HCT116 (cell line): ENCODE measurements at regions not wholly inside any gene's neighbourhood (a gene's known extent, or its start where the extent isn't known, plus 50 kb on each side); places are given as distances from the start of the nearest gene placed in this dataset.

Source experiments
- ATAC-seq: fragments of 200-7000 bp; cut with Tn5 transposase; 2 replicates; pipeline ENCODE4 v1.9.1; 2020; ENCODE audit warnings: mild to moderate bottlenecking, moderate library complexity
- BruUV-seq: library from RNA; stranded (reverse); fragments of 400-500 nt; replicated peaks from 2 replicates; lab custom pipeline; 2021; lab: Mats Ljungman, UMichigan
- CTCF ChIA-PET: fragments of 300-600 bp; sonication (Branson Sonifier 250); formaldehyde crosslinking; loops from one replicate; lab custom pipeline; 2021; ENCODE audit warnings: antibody characterized with exemption; lab: Charles Lee
- POLR2A ChIA-PET: fragments of 300-600, 350-600 bp; sonication (Branson Sonifier 250); formaldehyde crosslinking; loops from one replicate; lab custom pipeline; 2021; ENCODE audit warnings: antibody characterized with exemption; lab: Charles Lee
- RAD21 ChIA-PET, 2 experiments: fragments of 300-600 bp; sonication (Branson Sonifier 250); formaldehyde crosslinking; loops; one replicate each; lab custom pipeline; 2023; ENCODE audit warnings: low total read pairs in 2 of 2; ENCODE audit not compliant: uncharacterized antibody in 2 of 2, unreplicated experiment in 2 of 2, low non-redundant PET in 1 of 2; lab: Charles Lee
- DNase-seq: peaks from one replicate; pipeline ENCODE4 v3.0.0-alpha.2; 2010; ENCODE audit warnings: low read depth, low spot score
- H2AFZ ChIP-seq: fragments of 200-600 bp; shearing (Covaris generic), sonication (generic); 2 replicates; pipeline ENCODE4 v1.6.1; 2017; ENCODE audit warnings: low read depth, mixed run types, mixed read lengths, antibody characterized with exemption, low read length; ENCODE audit not compliant: poor library complexity, severe bottlenecking
- H3K27ac ChIP-seq: 2 replicates; pipeline ENCODE4 v1.5.1; 2012; ENCODE audit warnings: low read depth, low read length
- H3K27me3 ChIP-seq: fragments of 200-600 bp; sonication (generic); 2 replicates; pipeline ENCODE4 v1.6.1; 2016; ENCODE audit warnings: mixed run types, low read length, mixed read lengths; ENCODE audit not compliant: insufficient read depth
- H3K36me3 ChIP-seq, 2 experiments: fragments of 200-500 bp in 1 of 2; fragments of 200-600 bp in 1 of 2; sonication (Bioruptor generic) in 1 of 2; sonication (generic) in 1 of 2; 2 replicates each; pipeline versions ENCODE4 v1.5.1 to v1.6.1; 2014 to 2016; ENCODE audit warnings: low read length in 2 of 2, inconsistent platforms in 1 of 2, mixed read lengths in 1 of 2, mixed run types in 1 of 2; ENCODE audit not compliant: insufficient read depth in 2 of 2, control insufficient read depth in 1 of 2
- H3K4me1 ChIP-seq, 2 experiments: fragments of 200-600 bp in 1 of 2; sonication (generic) in 1 of 2; 2 replicates each; pipeline versions ENCODE4 v1.5.1 to v1.6.1; 2012 to 2017; ENCODE audit warnings: low read length in 2 of 2, inconsistent platforms in 1 of 2, mild to moderate bottlenecking in 1 of 2, mixed read lengths in 1 of 2, mixed run types in 1 of 2, moderate library complexity in 1 of 2; ENCODE audit not compliant: insufficient read depth in 2 of 2, control insufficient read depth in 1 of 2
- H3K4me2 ChIP-seq: fragments of 200-600 bp; sonication (generic); 2 replicates; pipeline ENCODE4 v1.6.1; 2017; ENCODE audit warnings: mixed run types, low read length, mixed read lengths
- H3K4me3 ChIP-seq, 2 experiments: fragments of 200-600 bp in 1 of 2; sonication (generic) in 1 of 2; replicated peaks in 1 of 2; 2 replicates each; pipeline ENCODE4 v1.5.1; 2011 to 2016; ENCODE audit warnings: low read length in 2 of 2, control low read depth in 1 of 2, low read depth in 1 of 2, mild to moderate bottlenecking in 1 of 2, mixed read lengths in 1 of 2, mixed run types in 1 of 2
- H3K79me2 ChIP-seq: fragments of 200-600 bp; sonication (generic); 2 replicates; pipeline ENCODE4 v1.6.1; 2017; ENCODE audit warnings: mild to moderate bottlenecking, mixed run types, low read length, moderate library complexity, mixed read lengths; ENCODE audit not compliant: insufficient read depth
- H3K9ac ChIP-seq: fragments of 200-600 bp; sonication (generic); 2 replicates; pipeline ENCODE4 v1.6.1; 2016; ENCODE audit warnings: low read length, mixed read lengths
- H3K9me2 ChIP-seq: fragments of 200-600 bp; sonication (generic), shearing (Covaris generic); 2 replicates; pipeline ENCODE4 v1.6.1; 2017; ENCODE audit warnings: mixed run types, mild to moderate bottlenecking, moderate library complexity; ENCODE audit not compliant: insufficient read depth
- H3K9me3 ChIP-seq, 2 experiments: fragments of 200-500 bp in 1 of 2; fragments of 200-600 bp in 1 of 2; sonication (Bioruptor generic) in 1 of 2; sonication (generic) in 1 of 2; 2 replicates each; pipeline ENCODE4 v1.6.1; 2014 to 2017; ENCODE audit warnings: low read length in 2 of 2, mixed read lengths in 2 of 2, inconsistent platforms in 1 of 2, low read depth in 1 of 2, mild to moderate bottlenecking in 1 of 2, mixed run types in 1 of 2, moderate library complexity in 1 of 2; ENCODE audit not compliant: control insufficient read depth in 1 of 2, insufficient read depth in 1 of 2
- H4K20me1 ChIP-seq: fragments of 200-600 bp; sonication (generic), shearing (Covaris generic); 2 replicates; pipeline ENCODE4 v1.6.1; 2017; ENCODE audit warnings: mixed run types, mild to moderate bottlenecking, moderate library complexity; ENCODE audit not compliant: insufficient read depth
- EGR1 ChIP-seq: IDR thresholded peaks from 2 replicates; pipeline ENCODE4 v1.6.1; 2012; ENCODE audit warnings: low read depth
- SP1 ChIP-seq: IDR thresholded peaks from 2 replicates; pipeline ENCODE4 v1.6.1; 2012; ENCODE audit warnings: low read depth
- intact Hi-C: fragments of 100-400 bp; cut with micrococcal nuclease; formaldehyde crosslinking; loops from 2 replicates; pipeline ENCODE4 v1.10.0; 2022

GRCh38 chr3:89057398-89057797 is 50.0 kb upstream of the EPHA3 start:
- H3K79me2 ChIP-seq: no peaks in the 10 kb centered on the region
- H3K9me3 ChIP-seq: peaks cover 0 to 16% of the 10 kb centered on the region in 2 experiments; a peak in 2 of 4 replicates
- TF ChIP-seq SP1 (no peak), EGR1 (no peak)
- ATAC-seq (no peak), DNase-seq (no peak)
- H3K4me3 ChIP-seq: no peak overlapping the region
- H3K4me1 ChIP-seq: no peaks in the 10 kb centered on the region
- intact Hi-C loops: no loop called here
- H2AFZ ChIP-seq: no peak overlapping the region
- H4K20me1 ChIP-seq: no peaks in the 10 kb centered on the region
- no peak overlapping the region for H3K9ac ChIP-seq
- no peaks in the 10 kb centered on the region for H3K36me3 ChIP-seq
- ChIA-PET POLR2A (no interaction called here), CTCF (no interaction called here), RAD21 (no interaction called here)
- no peak overlapping the region for H3K27ac ChIP-seq
- BruUV-seq: no TSS peak
- H3K4me2 ChIP-seq: no peak overlapping the region
- no peaks in the 10 kb centered on the region for H3K27me3 ChIP-seq
- H3K9me2 ChIP-seq: no peaks in the 10 kb centered on the region
